GM04504 (cell line): ENCODE measurements at regions not wholly inside any gene's neighbourhood (a gene's known extent, or its start where the extent isn't known, plus 50 kb on each side); places are given as distances from the start of the nearest gene placed in this dataset.

Experiments
- DNase-seq: peaks from one replicate; pipeline ENCODE4 v3.0.0-alpha.2; 2012; ENCODE audit warnings: low read depth

DNA sequence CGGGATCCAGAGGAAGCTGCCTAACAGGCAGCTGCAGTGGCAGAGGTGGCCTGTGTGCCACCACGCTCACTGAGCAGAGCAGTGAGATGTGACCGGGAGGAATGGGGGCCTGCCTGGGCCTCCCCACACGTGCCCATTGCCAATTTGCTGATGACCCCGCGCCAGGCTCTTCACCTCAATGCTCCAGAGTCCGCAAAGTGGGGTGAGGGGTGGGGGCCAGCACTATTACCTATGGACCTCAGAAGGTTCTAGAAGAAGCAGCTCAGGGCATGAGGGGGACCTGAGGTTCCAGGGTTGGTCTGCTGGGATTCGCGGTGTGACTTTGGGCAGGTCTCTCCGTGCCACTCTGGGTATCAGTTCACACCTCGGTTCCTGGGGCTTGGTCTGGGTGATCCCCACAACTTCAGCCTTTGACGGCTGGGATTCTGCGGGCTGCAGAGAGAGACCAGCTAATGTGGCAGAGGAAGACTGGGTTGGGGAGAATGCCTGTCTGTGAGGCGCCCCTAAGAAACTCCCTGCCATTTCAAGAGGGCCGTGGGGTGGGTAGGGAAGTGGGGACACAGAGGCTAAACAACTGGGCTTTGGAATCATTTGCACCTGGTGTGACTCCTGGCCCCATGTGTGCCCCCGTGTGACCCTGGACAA lies 231.0 kb upstream of the MVB12B start:
- DNase-seq = no peak

DNA sequence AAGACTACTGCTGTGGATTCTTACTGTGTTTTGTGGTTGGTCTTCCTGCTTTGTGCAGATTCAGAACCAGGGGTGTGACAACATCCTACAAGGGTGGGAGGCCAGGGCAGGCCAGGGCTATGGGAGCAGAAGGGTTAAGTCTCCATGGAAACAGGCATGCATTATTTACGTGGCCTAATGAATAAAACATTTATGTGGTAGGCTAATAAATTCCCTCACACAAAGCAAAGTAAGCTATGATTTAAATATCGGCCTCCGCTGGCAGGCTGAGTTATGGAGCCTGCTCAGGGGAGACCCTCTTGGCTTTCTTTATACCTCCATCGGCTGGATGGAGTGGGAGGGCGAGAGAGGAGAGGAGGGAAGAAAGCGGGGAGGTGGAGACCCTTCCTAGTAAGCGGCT lies 230.3 kb upstream of the MVB12B start:
- no peak for DNase-seq

DNA sequence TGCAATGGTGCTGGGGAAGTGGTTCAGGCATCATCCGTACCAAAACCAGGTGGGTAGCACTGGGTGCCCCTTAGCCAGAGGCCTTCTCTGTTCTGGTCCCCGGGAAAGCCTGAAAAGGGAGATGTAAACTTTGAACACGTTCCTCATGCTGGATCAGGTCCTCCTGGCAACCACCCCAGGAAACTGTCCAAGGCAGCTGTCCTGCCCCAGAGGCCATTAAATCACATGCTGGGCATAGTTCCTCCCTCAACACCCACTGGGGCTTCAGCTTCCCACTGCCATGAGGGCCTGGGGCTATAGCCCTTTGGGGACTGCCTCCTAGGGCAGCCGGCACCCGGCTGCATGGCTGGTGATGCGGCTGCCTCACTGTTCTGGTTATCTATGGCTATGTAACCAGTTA lies 228.9 kb upstream of the MVB12B start:
- no peak for DNase-seq

DNA sequence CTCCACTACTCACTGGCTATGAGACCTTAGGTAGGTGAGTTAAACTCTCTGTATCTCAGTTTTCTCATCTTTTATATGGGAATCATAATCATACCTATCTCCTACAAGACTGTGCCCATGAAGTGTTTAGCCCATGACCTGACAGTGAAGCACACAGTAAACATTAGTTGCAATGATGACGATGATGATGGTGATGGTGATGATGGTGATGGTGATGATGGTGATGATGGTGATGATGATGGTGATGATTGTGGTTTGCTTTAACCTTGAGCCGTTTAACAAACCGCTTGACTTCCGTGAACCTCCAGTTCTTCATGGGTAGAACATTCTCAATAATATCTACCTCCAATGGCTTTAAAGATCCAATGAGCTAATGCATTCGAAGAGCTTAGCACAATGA lies 220.2 kb upstream of the MVB12B start:
- no peak for DNase-seq

DNA sequence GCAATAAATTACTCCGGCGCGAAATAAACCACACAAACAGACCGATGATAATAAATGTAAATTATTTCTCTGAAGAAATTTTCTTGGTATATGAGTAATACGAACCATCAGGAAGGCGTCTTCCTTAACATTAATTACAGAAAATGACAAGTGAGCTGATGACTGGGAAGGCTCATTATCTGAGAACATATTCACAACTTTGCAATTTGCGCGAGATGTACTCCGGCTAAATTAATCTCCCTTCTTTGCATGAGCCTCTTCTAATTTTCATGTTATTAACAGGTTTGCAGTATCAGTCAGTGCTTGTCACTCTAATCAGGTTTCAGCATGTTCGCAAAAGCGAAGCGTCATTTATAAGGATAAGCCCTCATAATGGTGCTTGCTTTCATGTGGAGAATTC lies 218.9 kb upstream of the MVB12B start:
- no peak for DNase-seq

DNA sequence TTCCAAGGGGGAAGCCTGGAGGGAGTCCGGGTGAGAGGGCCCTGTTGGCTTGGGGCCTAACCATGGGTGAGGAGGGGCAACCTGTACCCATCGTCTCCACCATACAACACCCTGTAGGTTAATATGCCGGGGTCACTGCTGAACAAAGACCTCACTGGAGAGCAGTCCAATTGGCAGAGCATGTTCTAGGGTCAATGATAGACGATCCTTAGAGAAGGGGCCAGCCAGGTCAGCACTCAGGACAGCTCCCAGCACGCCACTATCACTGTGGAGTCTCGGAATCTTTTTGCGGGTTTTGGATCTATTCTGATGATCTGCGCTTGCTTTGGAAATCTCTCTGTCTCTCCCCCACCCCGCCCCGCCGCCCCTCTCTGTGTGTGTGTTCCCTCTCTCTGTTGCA lies 218.4 kb upstream of the MVB12B start:
- DNase-seq = no peak

DNA sequence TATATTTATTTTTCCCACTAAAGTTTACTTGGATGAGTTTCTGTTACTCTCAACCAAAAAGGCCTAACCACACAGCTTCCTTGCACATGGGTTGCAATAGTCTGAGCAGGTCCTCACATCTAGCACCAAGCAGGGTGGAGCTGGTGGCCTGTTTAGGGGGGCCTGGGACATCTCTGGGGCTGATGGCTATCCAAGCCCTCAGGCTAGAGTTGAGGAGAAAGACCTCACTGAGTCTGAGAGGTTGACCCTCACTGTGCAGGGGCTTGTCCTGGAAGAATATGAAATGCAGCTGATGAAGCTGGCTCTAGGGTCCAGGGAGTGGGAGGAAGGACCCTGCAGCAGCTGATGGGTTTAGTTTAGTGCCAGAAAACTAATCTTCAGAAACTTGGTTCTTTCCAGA lies 217.1 kb upstream of the MVB12B start:
- no peak for DNase-seq

DNA sequence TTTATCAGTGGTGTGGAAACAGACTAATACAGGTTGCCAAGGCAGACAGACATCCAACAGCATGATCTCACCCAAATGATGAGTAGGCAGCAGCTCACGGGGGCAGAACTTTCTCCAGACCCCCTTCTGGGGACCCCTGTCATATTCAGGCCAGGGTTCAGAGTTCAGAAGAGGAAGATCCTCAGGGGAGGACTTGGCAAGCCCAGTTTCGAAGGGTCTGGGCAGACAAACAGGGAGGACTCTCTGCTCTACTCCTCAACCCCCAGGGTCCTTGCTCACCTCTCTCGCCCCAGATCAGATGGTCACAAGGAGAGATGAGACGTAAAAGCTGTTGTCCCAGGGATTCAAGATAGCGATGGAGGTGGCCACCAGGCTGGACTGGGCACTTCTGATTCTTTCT lies 215.1 kb upstream of the MVB12B start:
- DNase-seq = no peak

DNA sequence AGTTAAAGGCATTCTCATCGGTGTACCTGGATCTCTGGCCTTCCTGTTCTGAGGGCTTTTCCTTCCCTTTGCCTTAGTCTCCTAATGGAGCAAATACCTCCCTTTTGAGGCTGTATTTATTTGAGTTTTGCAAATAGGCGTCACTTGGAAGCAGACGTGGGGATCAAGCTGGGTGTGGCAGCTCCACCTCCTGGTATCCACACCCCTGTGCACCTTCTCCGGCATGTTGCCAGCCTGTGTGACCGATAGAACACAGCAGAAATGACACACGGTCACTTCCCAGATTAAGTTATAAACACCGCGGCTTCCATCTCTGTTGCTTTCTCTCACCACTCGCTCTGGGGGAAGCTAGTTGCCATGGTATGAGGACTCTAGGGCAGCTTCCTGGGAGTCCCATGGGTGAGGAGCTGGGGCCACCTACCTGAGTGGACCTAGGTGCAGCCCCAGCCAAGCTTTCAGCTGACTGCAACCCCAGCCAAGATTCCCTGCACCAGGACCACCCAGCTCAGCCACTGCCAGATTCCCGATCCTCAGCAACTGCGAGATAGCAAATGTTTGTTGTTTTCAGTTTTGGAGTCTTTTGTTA lies 214.4 kb upstream of the MVB12B start:
- DNase-seq = no peak

DNA sequence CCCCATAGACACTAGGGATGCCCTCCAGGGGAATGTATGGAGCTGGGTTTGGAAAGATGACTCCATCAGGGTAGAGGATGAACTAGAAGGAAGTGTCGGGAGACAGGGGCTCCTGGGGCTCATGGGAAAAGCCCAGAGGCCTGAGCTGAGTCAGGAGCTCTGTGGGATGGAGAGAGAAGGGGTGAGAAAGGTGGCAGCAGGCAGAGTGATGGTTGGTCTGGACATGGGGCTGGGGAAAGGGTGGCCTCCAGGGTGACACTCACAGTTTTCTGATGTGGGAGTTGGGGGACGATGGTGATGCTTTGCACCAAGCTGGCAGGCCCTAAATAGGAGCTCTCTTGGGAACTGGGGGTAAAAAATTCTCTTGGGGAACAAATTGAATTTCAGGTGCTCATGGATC lies 213.5 kb upstream of the MVB12B start:
- DNase-seq = no peak

DNA sequence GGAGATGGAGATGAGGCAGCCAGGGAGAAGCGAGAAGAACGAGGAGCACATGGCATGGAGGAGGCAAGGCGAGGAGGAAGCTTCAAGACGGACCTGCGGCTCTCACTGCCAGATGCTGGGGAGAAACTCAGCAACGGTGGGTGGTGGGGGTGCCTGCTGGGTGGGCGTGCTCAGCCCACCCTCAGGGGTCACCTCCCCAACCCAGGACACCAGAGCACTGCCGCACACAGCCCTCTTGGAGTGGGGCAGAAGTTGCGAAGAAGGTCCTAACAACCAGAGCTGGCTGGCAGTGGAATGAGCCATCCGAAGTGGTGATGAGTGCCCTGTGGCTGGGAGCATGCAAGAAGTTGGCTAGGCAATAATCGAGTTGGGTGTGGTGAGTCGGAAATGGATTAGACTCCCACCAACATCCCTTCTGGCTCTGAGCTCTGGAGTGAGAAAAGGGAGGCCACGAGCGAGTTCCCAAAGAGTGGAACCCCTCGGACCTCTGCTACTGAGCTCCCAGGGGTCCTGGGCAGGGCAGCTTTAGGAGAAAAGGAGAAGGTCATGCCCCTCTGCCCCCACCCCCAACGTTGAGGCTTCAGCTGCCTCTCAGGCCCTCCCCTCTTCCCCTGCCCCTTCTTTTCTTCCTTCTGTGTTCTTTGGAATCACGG lies 212.7 kb upstream of the MVB12B start:
- no peak for DNase-seq

DNA sequence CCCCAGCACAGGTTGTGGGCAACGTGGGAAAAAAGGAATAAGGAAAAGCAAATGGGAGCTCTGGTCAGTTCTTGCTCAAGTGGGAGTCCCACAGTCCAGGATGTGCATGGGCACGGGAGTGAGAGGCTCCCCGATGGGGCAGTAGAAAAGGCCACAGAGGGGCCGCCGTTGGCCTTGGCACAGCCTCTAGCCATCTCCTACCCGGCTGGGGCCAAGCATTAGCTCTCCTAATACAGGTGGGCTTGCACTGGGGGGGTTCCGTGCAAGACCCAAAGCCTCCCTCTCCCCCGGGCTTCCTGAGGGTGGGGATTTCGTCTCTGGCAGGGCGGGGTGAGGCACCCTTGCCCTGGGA lies 212.2 kb upstream of the MVB12B start:
- no peak for DNase-seq

DNA sequence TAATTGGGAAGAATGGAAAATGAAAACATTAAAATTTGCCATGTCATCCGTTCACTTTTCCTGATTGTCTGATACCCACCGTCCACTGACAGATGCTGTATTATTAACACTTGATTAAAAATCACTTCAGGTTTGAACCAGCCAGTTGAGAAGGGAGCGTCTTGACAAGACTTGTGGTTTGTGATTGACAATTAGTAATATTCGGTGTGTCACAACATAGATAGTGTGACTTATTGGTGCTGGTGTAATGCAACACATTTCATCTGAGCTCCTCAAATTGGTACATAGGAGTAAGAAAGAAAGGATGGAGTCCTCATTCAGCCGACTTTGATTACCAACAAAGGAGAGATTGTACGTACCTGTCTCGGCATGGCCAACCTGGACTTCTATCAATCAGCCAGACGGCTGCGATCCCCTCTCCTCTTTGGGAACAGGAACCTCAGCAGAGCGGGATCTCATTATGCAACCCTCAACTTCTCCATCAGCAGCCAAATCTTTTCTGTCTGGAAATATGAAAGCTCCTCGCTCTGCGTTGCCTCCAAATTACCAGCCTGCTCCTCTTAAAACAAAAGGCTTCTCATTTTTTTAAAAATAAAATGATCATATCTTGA lies 211.7 kb upstream of the MVB12B start:
- no peak for DNase-seq

DNA sequence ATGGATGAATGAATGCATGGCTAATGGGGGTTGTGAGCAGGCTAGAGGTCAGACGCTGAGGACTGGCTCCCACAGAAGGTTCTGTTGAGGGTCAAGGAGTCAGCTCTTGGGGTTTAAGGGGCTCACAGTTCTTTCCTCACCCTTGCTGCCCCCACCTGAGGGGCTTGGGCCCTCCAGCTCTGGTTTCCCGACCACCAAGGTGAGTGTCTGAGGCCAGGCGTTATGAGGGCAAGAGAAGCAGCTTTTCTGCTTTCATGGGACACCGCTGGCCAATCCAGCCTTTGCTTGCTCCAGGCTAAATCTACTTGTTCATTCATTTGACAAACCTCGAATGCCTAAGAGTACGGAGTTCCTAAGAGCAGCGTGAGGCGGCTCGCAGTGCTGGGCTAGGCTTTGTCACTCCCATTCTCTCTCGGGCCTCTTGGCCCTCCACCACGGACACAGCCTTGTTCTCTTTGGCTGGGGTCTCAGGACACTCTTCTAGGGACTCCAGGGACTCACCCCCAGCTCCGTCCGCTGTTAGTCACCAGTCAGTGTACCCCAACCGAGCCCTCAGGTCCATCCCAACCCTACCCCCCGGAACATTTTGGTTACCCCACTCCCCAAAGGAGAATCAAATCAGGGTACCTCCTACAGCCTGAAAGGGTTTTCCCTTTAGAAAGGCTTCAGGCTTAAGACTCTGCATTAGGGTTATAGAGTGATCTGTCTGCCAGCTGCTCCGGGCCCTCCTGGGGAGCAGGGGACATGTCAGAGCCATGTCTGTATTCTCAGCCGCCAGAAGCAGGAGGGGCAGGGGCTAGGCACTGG lies 210.1 kb upstream of the MVB12B start:
- DNase-seq = no peak

DNA sequence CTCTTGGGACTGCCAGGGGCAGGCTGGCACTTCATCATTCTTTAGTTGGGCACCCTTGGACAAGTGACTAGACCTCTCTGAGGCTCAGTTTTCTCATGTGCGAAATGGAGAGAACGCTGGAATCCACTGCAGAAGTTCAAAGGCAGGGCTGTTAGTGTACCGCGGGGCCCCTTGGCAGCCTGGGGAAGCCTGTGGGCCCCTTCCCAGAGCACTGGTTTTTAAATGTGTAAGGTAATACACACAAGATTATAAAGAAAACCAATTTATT lies 209.5 kb upstream of the MVB12B start:
- DNase-seq = no peak

DNA sequence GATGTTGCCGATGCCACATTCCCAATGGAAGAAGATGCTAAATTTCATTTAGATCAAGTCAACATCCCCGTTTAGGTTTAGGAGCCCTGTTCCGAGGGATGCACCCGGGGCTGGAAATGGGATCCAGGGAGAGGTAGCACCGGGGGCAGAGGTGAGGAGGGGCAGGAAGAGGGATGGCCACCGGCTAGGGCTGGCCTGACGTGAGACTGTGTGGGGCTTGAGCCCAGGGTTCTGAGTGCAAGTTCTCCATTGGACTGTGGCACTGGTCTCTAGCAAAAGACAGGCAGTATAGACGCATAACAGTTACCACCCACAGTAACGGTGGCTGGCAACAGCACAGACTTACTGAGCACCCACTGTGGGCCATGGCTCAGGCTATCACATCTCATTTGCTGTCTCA lies 209.0 kb upstream of the MVB12B start:
- no peak for DNase-seq

DNA sequence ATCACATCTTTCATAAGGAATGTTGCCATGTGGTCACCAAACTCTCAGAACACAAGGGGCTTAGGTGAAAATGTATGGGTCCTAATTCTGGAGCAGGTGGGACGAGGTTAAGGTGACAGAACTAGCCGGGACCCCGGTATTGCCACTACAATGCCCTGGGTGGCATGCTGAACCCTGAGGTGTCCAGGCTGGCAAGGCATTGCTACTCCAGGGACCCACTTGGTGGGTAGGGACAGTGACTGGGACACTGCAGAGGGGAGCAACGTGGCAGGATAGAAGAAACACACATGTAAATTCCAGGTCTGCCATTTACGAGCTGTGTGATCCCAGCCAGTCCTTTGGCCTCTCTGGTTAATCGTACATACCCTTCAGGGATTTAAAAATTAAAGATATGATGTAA lies 206.9 kb upstream of the MVB12B start:
- DNase-seq = no peak

DNA sequence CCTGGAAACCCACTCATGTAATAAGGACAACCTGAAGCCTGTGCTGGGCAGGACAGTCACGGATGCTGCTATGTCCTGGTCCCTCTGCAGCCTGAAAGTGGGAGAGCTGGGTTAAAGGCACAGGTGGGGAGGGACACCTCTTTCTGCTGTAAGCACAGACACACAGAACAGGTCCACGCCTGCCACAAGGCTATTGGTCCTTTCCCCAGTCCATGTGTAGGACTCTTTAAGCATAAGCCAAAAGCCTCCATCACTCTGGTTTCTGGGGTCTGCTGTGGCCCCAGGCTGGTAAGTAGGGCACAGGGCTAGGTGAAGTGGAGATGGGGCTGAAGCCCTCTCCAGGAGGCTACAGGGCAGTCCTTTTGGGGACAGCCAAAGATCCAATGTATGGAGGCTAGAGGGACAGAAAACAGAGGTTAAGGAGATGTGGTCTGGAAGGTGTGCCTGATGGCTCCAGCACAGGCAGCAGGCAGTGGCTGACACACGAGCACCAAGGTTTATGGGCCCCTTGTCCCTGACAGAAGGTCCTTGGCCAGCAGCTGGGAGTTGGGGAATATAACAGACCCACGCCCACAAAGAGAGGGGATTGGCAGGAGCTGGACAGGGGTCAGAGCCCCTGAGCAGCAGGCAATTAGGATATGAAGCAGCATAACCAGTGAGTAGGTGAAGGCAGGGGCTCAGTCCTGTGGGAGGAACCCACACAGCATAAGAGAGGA lies 203.6 kb upstream of the MVB12B start:
- DNase-seq = no peak

DNA sequence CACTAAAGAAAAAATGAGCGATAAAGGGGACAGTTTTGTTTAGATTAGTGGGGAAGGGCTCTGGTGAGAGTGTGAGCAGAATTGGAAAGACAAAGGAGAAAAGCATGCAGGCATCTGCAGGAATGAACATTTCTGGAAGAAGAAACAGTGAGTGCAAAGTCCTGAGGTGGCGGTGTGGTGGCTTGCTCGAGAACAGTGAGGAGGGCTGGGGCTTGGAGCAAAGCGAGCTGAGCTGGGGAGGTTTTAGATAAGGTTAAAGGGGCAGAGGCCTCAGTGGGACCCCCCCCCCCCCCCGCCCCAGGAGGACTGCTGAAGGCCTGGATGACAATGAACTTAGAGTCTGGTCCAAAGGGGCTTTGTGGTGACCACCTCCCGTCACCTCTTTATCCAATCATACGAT lies 202.7 kb upstream of the MVB12B start:
- DNase-seq = no peak

DNA sequence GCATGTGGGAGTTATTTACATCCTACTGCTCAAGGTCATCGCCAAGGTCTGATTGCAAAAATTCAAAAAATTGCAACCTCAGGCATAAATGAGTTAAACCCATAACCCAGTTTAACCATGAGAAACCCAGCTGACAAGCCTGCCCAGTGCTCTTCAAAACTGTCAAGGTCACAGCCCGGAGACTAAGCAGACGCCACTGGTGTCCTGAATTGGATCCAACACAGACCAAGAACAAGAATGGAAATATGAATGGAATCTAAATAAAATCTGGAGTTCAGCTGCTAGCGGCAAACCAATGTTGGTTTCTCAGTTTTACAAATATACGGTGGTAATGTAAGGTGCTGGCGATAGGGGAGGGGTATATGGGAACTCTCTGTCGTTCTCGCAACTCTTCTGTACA lies 201.5 kb upstream of the MVB12B start:
- DNase-seq = no peak

DNA sequence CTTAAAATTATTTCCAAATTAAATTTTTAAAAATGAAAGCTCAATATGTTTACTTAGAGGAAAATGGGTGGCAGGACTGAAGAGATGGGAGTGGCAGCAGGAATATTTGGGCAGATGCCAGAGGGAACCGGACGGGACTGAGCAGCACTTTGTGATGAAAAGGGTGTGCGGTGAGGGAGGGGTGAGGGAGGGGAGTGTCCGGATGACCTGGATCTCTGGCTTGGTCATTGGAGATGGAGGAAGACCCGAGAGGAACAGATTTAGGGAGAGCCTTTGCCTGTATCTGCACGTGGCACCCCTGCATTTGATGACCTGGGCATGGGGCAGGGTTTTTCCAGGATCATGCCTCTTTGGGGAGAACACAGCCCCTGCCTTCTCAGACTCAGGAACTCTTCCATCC lies 201.1 kb upstream of the MVB12B start:
- DNase-seq = no peak

DNA sequence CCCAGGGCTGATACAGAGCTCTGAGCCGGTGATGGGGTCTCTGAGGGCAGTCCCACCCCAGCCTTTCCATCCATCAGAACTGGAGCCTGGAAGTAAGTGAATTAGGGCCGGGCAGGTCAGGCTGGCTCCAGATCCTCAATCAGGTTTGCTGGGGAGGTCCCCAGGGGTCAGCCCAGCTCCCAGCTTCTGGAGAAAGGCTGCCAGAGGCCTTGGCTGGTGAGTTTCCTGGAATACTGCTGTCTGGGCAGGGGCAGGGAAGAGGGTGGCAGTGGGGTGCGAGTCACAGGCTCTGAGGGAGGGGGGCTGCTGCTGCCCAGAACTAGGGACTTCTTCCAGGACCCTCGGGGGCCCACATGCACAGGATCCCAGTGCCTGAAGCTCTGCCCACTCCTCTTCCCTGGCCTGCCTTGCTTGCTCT lies 200.6 kb upstream of the MVB12B start:
- no peak for DNase-seq
